Liver (tissue), 8 donors: ENCODE measurements at regions not wholly inside any gene's neighbourhood (a gene's known extent, or its start where the extent isn't known, plus 50 kb on each side); places are given as distances from the start of the nearest gene placed in this dataset.

Source experiments
- DNase-seq: peaks from one replicate; pipeline ENCODE4 v3.0.0-alpha.2; 2017; ENCODE audit warnings: low spot score
- H3K27ac ChIP-seq, 2 donors: one replicate each; pipeline ENCODE4 v1.7.0; 2013; ENCODE audit warnings: inconsistent platforms in 2 of 2, low read length in 2 of 2, control low read depth in 1 of 2, low read depth in 1 of 2, mild to moderate bottlenecking in 1 of 2
- H3K27me3 ChIP-seq, 4 donors: one replicate each; pipeline versions ENCODE4 v1.6.1 to v1.7.0; 2013; ENCODE audit warnings: low read length in 3 of 4, inconsistent platforms in 1 of 4, mild to moderate bottlenecking in 1 of 4, moderate library complexity in 1 of 4; ENCODE audit not compliant: control insufficient read depth in 4 of 4, insufficient read depth in 4 of 4
- H3K36me3 ChIP-seq, 4 donors: one replicate each; pipeline versions ENCODE4 v1.6.1 to v1.7.0; 2013; ENCODE audit warnings: low read length in 3 of 4, mild to moderate bottlenecking in 3 of 4, low read depth in 1 of 4, moderate library complexity in 1 of 4; ENCODE audit not compliant: control insufficient read depth in 4 of 4, insufficient read depth in 3 of 4
- H3K4me1 ChIP-seq, 4 donors: one replicate each; pipeline versions ENCODE4 v1.6.1 to v1.7.0; 2013; ENCODE audit warnings: low read length in 3 of 4, mild to moderate bottlenecking in 3 of 4, moderate library complexity in 1 of 4; ENCODE audit not compliant: control insufficient read depth in 4 of 4, insufficient read depth in 4 of 4
- H3K4me3 ChIP-seq, 3 donors: one replicate each; pipeline versions ENCODE4 v1.6.1 to v1.7.0; 2013; ENCODE audit warnings: low read length in 3 of 3, control low read depth in 1 of 3, low read depth in 1 of 3, mild to moderate bottlenecking in 1 of 3
- H3K9ac ChIP-seq, 2 donors: one replicate each; pipeline ENCODE4 v1.7.0; 2013; ENCODE audit warnings: low read length in 2 of 2, mild to moderate bottlenecking in 2 of 2, moderate library complexity in 2 of 2, control low read depth in 1 of 2, low read depth in 1 of 2
- H3K9me3 ChIP-seq, 4 donors: one replicate each; pipeline versions ENCODE4 v1.6.1 to v1.7.0; 2013; ENCODE audit warnings: low read length in 3 of 4; ENCODE audit not compliant: control insufficient read depth in 4 of 4
- ATF3 ChIP-seq: IDR thresholded peaks from 2 replicates; pipeline ENCODE4 v1.6.1; 2016; ENCODE audit warnings: antibody characterized with exemption
- CTCF ChIP-seq: fragments of 150-350 bp; IDR thresholded peaks from 2 replicates; pipeline ENCODE4 v1.5.1; 2017; ENCODE audit warnings: improper control_type of control experiment, low read depth, low read length; ENCODE audit not compliant: missing input control
- EGR1 ChIP-seq, 2 donors: IDR thresholded peaks; 2 replicates each; pipeline ENCODE4 v1.6.1; 2016 to 2018; ENCODE audit warnings: antibody characterized with exemption in 2 of 2, low read depth in 2 of 2
- FOXA2 ChIP-seq: IDR thresholded peaks from 2 replicates; pipeline ENCODE4 v1.6.1; 2016; ENCODE audit warnings: antibody characterized with exemption
- GABPA ChIP-seq, 2 donors: IDR thresholded peaks in 1 of 2; conservative IDR thresholded peaks in 1 of 2; 2 replicates each; pipeline ENCODE4 v1.6.1; 2016; ENCODE audit warnings: antibody characterized with exemption in 2 of 2, mild to moderate bottlenecking in 1 of 2, moderate library complexity in 1 of 2
- HNF4G ChIP-seq: IDR thresholded peaks from 2 replicates; pipeline ENCODE4 v1.6.1; 2016; ENCODE audit warnings: antibody characterized with exemption
- JUND ChIP-seq, 2 donors: IDR thresholded peaks; 2 replicates each; pipeline ENCODE4 v1.6.1; 2016; ENCODE audit warnings: antibody characterized with exemption in 2 of 2
- MAX ChIP-seq: IDR thresholded peaks from 2 replicates; pipeline ENCODE4 v1.6.1; 2016; ENCODE audit warnings: antibody characterized with exemption
- NR2F2 ChIP-seq: IDR thresholded peaks from 2 replicates; pipeline ENCODE4 v1.6.1; 2016; ENCODE audit warnings: antibody characterized with exemption
- RXRA ChIP-seq, 2 donors: IDR thresholded peaks; 2 replicates each; pipeline ENCODE4 v1.6.1; 2017 to 2018; ENCODE audit warnings: antibody characterized with exemption in 2 of 2, mild to moderate bottlenecking in 1 of 2
- SP1 ChIP-seq: IDR thresholded peaks from 2 replicates; pipeline ENCODE4 v1.6.1; 2018; ENCODE audit warnings: antibody characterized with exemption, mild to moderate bottlenecking
- TAF1 ChIP-seq: conservative IDR thresholded peaks from 2 replicates; pipeline ENCODE4 v1.6.1; 2016; ENCODE audit warnings: antibody characterized with exemption, mild to moderate bottlenecking
- YY1 ChIP-seq: IDR thresholded peaks from 2 replicates; pipeline ENCODE4 v1.6.1; 2016; ENCODE audit warnings: antibody characterized with exemption, mild to moderate bottlenecking
- WGBS: extraction: QIAGEN DNeasy Blood & Tissue Kit; methylation state at CpG from one replicate; pipeline ENCODE4 v1.1.7; 2013; 5-methylcytosine and 5-hydroxymethylcytosine counted together
- donor health status: healthy.
- donor health status: healthy.
- donor health status: healthy.
- donor health status: healthy.
- donor health status: healthy.

- TF ChIP-seq CTCF = no peak
Measured at GRCh38 chr18:28905509-28905908, 728.6 kb upstream of the CDH2 start (continued).

- TF ChIP-seq RXRA (IDR thresholded peaks at IDR 0.05) (no peak), ATF3 (no peak), GABPA (IDR thresholded peaks at IDR 0.05 in 1 of 2, conservative IDR thresholded peaks at IDR 0.05 in 1 of 2) (no peak), NR2F2 (no peak), EGR1 (IDR thresholded peaks at IDR 0.05; ENCODE audit: low read depth in 2 of 2) (no peak)
- DNase-seq = no peak
- no peak overlapping the region for H3K4me3 ChIP-seq
- no peak overlapping the region for H3K9ac ChIP-seq
- no peaks in the 10 kb centered on the region for H3K36me3 ChIP-seq
- H3K27ac ChIP-seq = no peak overlapping the region
- peaks cover 0 to 2% (median 0%) of the 10 kb centered on the region in 4 donors for H3K9me3 ChIP-seq
- 69% methylated on average over 1 of the region's 1 CpG for WGBS
- no peaks in the 10 kb centered on the region for H3K4me1 ChIP-seq
- H3K27me3 ChIP-seq = no peaks in the 10 kb centered on the region
Measured at GRCh38 chr18:28904789-28905364, 727.9 kb upstream of the CDH2 start.

GRCh38 chr18:28903306-28903705, 726.4 kb upstream of the CDH2 start:
- TF ChIP-seq FOXA2 = no peak
- TF ChIP-seq HNF4G = no peak
- no peak for TF ChIP-seq MAX
- no peak for TF ChIP-seq JUND (IDR thresholded peaks at IDR 0.05)
- no peak for TF ChIP-seq TAF1
- TF ChIP-seq SP1 = no peak
- TF ChIP-seq RXRA (IDR thresholded peaks at IDR 0.05) = no peak
- TF ChIP-seq CTCF = no peak
- no peak for TF ChIP-seq NR2F2
- no peak for TF ChIP-seq YY1
- TF ChIP-seq GABPA (IDR thresholded peaks at IDR 0.05 in 1 of 2, conservative IDR thresholded peaks at IDR 0.05 in 1 of 2) = no peak
- H3K36me3 ChIP-seq = no peaks in the 10 kb centered on the region
- no peak for DNase-seq
- no peak overlapping the region for H3K27ac ChIP-seq
- H3K9ac ChIP-seq = no peak overlapping the region
- H3K27me3 ChIP-seq = no peaks in the 10 kb centered on the region
- 91% methylated on average over 1 of the region's 1 CpG for WGBS
- peaks cover 0 to 2% (median 0%) of the 10 kb centered on the region in 4 donors for H3K9me3 ChIP-seq
- H3K4me1 ChIP-seq = no peaks in the 10 kb centered on the region
- no peak overlapping the region for H3K4me3 ChIP-seq
